Vagina (tissue), 2 donors: ENCODE measurements at regions not wholly inside any gene's neighbourhood (a gene's known extent, or its start where the extent isn't known, plus 50 kb on each side); places are given as distances from the start of the nearest gene placed in this dataset.

Experiments used
- DNase-seq, 2 donors: peaks; one replicate each; pipeline ENCODE4 v3.0.0-alpha.2; 2017; ENCODE audit errors: extremely low spot score in 2 of 2
- H3K27ac ChIP-seq: fragments of 200-600 bp; sonication (generic); one replicate; pipeline ENCODE4 v1.5.1; 2019
- H3K27me3 ChIP-seq: fragments of 200-600 bp; sonication (generic); one replicate; pipeline ENCODE4 v1.5.1; 2019
- H3K36me3 ChIP-seq, 2 donors: fragments of 200-600 bp; sonication (generic); one replicate each; pipeline ENCODE4 v1.5.1; 2017 to 2019
- H3K4me1 ChIP-seq: fragments of 200-600 bp; sonication (generic); one replicate; pipeline ENCODE4 v1.5.1; 2019
- H3K4me3 ChIP-seq, 2 donors: fragments of 200-600 bp; sonication (generic); 1 replicate in 1 of 2; 2 replicates in 1 of 2; pipeline ENCODE4 v1.5.1; 2016 to 2019
- H3K9me3 ChIP-seq: fragments of 200-600 bp; sonication (generic); one replicate; pipeline ENCODE4 v1.5.1; 2019
- CTCF ChIP-seq, 3 experiments: fragments of 450-650 bp in 2 of 3; fragments of 200-600 bp in 1 of 3; sonication (generic) in 1 of 3; IDR thresholded peaks; one replicate each; pipeline ENCODE4 v1.5.1; 2017 to 2019; ENCODE audit warnings: antibody characterized with exemption in 3 of 3, mild to moderate bottlenecking in 2 of 3, moderate library complexity in 2 of 3
- POLR2A ChIP-seq, 2 donors: fragments of 450-650 bp; IDR thresholded peaks; one replicate each; pipeline ENCODE4 v1.6.1; 2017; ENCODE audit warnings: antibody characterized with exemption in 2 of 2, mild to moderate bottlenecking in 2 of 2, moderate library complexity in 2 of 2
- POLR2AphosphoS5 ChIP-seq, 2 donors: sonication (generic); formaldehyde crosslinking; IDR thresholded peaks; one replicate each; pipeline ENCODE4 v1.9.0; 2017; ENCODE audit warnings: antibody characterized with exemption in 2 of 2, mild to moderate bottlenecking in 2 of 2, low read depth in 1 of 2; ENCODE audit not compliant: insufficient read depth in 1 of 2
- intact Hi-C: fragments of 100-400 bp; cut with DNase I; formaldehyde crosslinking; loops from one replicate; pipeline ENCODE4 v1.15.1; 2023

- intact Hi-C loops = no loop called here
- TF ChIP-seq POLR2A (IDR thresholded peaks at IDR 0.05) (no peak), CTCF (IDR thresholded peaks at IDR 0.05) (no peak), POLR2AphosphoS5 (IDR thresholded peaks at IDR 0.05; ENCODE audit: insufficient read depth in 1 of 2, low read depth in 1 of 2) (no peak)
- Histone ChIP-seq H3K27ac (no peak overlapping the region), H3K9me3 (no peaks in the 10 kb centered on the region), H3K4me3 (no peak overlapping the region), H3K36me3 (no peaks in the 10 kb centered on the region), H3K27me3 (no peaks in the 10 kb centered on the region), H3K4me1 (no peaks in the 10 kb centered on the region)
- DNase-seq = no peak
Observed at GRCh38 chr3:55207744-55208143, 279.4 kb downstream of the WNT5A start.

GRCh38 chr3:55205990-55206389 lies 278.1 kb upstream of the LRTM1 start:
- Histone ChIP-seq H3K27ac (no peak overlapping the region), H3K27me3 (no peaks in the 10 kb centered on the region)
- intact Hi-C loops = no loop called here

GRCh38 chr3:55204417-55204816 lies 276.6 kb upstream of the LRTM1 start:
- Histone ChIP-seq H3K27ac (no peak overlapping the region), H3K36me3 (no peaks in the 10 kb centered on the region), H3K4me3 (no peak overlapping the region), H3K9me3 (no peaks in the 10 kb centered on the region), H3K27me3 (no peaks in the 10 kb centered on the region), H3K4me1 (no peaks in the 10 kb centered on the region)
- TF ChIP-seq POLR2A (IDR thresholded peaks at IDR 0.05) = no peak
- TF ChIP-seq POLR2AphosphoS5 (IDR thresholded peaks at IDR 0.05; ENCODE audit: insufficient read depth in 1 of 2, low read depth in 1 of 2) = no peak
- no peak for TF ChIP-seq CTCF (IDR thresholded peaks at IDR 0.05)
- DNase-seq = no peak
- intact Hi-C loops = no loop called here

More at GRCh38 chr3:55205990-55206389, 278.1 kb upstream of the LRTM1 start:
- Histone ChIP-seq H3K4me3 (no peak overlapping the region), H3K36me3 (no peaks in the 10 kb centered on the region), H3K4me1 (no peaks in the 10 kb centered on the region), H3K9me3 (no peaks in the 10 kb centered on the region)
- no peak for DNase-seq
- TF ChIP-seq POLR2A (IDR thresholded peaks at IDR 0.05) = no peak
- TF ChIP-seq CTCF (IDR thresholded peaks at IDR 0.05) = no peak
- TF ChIP-seq POLR2AphosphoS5 (IDR thresholded peaks at IDR 0.05; ENCODE audit: insufficient read depth in 1 of 2, low read depth in 1 of 2) = no peak

- H3K36me3 ChIP-seq = no peaks in the 10 kb centered on the region
- TF ChIP-seq POLR2A (IDR thresholded peaks at IDR 0.05) (no peak), POLR2AphosphoS5 (IDR thresholded peaks at IDR 0.05; ENCODE audit: insufficient read depth in 1 of 2, low read depth in 1 of 2) (no peak), CTCF (IDR thresholded peaks at IDR 0.05) (no peak)
- intact Hi-C loops = no loop called here
- no peak for DNase-seq
- no peaks in the 10 kb centered on the region for H3K27me3 ChIP-seq
- no peaks in the 10 kb centered on the region for H3K9me3 ChIP-seq
- no peaks in the 10 kb centered on the region for H3K4me1 ChIP-seq
- H3K4me3 ChIP-seq = no peak overlapping the region
- no peak overlapping the region for H3K27ac ChIP-seq
Observed at GRCh38 chr3:55203546-55203945, 275.7 kb upstream of the LRTM1 start.

GRCh38 chr3:55203006-55203405 lies 275.1 kb upstream of the LRTM1 start:
- Histone ChIP-seq H3K9me3 (no peaks in the 10 kb centered on the region), H3K36me3 (no peaks in the 10 kb centered on the region), H3K27ac (no peak overlapping the region), H3K27me3 (no peaks in the 10 kb centered on the region), H3K4me1 (no peaks in the 10 kb centered on the region), H3K4me3 (no peak overlapping the region)
- DNase-seq = no peak
- intact Hi-C loops = no loop called here
- TF ChIP-seq CTCF (IDR thresholded peaks at IDR 0.05) (no peak), POLR2AphosphoS5 (IDR thresholded peaks at IDR 0.05; ENCODE audit: insufficient read depth in 1 of 2, low read depth in 1 of 2) (no peak), POLR2A (IDR thresholded peaks at IDR 0.05) (no peak)
